Astrocyte of the cerebellum (primary cell): ENCODE measurements at regions not wholly inside any gene's neighbourhood (a gene's known extent, or its start where the extent isn't known, plus 50 kb on each side); places are given as distances from the start of the nearest gene placed in this dataset.

Source experiments
- DNase-seq: peaks from one replicate; pipeline ENCODE4 v3.0.0-alpha.2; 2011; ENCODE audit warnings: low read depth
- H3K4me3 ChIP-seq: 2 replicates; pipeline ENCODE4 v1.5.1; 2011; ENCODE audit warnings: mild to moderate bottlenecking, low read depth, low read length, moderate library complexity
- in situ Hi-C: cut with HindIII; loops from 2 replicates; pipeline ENCODE4 v1.10.0; 2017; ENCODE audit warnings: low sequenced_read_pairs
- TF ChIP-seq, protein P1 (sequence below): IDR thresholded peaks from 2 replicates; pipeline ENCODE4 v1.5.1; 2012; ENCODE audit warnings: low read length, low read depth, moderate library complexity, mild to moderate bottlenecking; ENCODE audit errors: missing control alignments

DNA sequence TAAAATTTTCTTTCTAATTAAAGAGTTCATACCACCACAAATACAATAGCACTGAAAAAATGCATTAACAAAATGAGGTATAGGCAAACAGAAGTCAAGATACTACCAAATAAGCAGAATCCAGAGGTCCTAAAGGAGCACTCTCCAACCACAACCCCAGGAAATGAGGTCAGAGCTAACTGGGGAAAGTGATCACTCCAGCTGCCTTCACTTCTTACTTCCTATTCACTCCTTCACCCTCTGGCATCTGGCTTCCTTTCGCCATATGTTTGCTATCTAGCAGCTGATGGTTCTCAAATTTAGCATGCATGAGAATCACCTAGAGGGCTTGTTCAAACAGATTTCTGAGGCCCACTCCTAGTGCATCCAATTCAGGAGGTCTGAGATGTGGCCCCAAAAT lies 212.6 kb upstream of the ACVR2A start:
- TF ChIP-seq, protein P1, sequence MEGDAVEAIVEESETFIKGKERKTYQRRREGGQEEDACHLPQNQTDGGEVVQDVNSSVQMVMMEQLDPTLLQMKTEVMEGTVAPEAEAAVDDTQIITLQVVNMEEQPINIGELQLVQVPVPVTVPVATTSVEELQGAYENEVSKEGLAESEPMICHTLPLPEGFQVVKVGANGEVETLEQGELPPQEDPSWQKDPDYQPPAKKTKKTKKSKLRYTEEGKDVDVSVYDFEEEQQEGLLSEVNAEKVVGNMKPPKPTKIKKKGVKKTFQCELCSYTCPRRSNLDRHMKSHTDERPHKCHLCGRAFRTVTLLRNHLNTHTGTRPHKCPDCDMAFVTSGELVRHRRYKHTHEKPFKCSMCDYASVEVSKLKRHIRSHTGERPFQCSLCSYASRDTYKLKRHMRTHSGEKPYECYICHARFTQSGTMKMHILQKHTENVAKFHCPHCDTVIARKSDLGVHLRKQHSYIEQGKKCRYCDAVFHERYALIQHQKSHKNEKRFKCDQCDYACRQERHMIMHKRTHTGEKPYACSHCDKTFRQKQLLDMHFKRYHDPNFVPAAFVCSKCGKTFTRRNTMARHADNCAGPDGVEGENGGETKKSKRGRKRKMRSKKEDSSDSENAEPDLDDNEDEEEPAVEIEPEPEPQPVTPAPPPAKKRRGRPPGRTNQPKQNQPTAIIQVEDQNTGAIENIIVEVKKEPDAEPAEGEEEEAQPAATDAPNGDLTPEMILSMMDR: no peak
- no peak for DNase-seq

DNA sequence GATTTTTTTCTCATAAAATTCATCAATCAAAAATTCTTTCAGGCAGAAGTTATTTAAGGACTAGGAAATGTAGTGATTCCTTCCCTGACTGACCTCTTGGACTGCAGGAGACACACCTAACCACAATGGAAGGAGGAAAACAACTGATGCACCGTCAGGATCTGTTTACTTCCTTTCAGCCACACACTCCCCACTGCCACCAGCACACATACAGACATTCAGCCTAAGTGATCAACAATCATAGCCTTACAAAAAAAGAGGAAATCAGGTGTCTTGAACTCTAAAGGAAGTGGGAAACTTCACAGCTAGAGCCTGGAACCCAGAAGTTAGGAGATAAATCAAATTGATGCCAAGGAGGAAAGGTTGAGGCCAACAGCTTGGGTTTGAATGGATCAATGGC lies 213.5 kb upstream of the ACVR2A start:
- TF ChIP-seq, protein P1: no peak
- DNase-seq: no peak
- H3K4me3 ChIP-seq: no peak overlapping the region
- in situ Hi-C loops: no loop called here

More for the DNA sequence above, 212.6 kb upstream of the ACVR2A start:
- in situ Hi-C loops: no loop called here
- H3K4me3 ChIP-seq: no peak overlapping the region

DNA sequence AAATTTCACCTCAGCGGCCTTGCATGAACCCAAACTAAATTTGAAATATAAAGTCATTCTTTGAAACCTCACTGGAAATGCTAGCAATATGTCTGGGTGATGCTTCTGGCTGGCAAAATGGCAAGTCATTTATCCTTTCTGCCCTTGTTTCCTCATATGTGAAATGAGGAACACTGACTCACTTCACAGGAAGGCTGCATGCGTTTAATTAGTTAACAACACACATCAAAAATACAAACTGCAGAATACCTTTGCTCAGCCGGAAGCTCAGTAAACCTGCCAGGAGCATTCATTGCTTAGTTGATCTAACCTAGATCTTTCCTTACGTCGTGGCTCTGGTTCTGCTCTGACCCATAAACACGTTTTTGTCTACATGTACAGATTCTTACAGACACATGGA lies 214.2 kb upstream of the ACVR2A start:
- no peak overlapping the region for H3K4me3 ChIP-seq
- in situ Hi-C loops: no loop called here
- TF ChIP-seq, protein P1: no peak
- DNase-seq: no peak

DNA sequence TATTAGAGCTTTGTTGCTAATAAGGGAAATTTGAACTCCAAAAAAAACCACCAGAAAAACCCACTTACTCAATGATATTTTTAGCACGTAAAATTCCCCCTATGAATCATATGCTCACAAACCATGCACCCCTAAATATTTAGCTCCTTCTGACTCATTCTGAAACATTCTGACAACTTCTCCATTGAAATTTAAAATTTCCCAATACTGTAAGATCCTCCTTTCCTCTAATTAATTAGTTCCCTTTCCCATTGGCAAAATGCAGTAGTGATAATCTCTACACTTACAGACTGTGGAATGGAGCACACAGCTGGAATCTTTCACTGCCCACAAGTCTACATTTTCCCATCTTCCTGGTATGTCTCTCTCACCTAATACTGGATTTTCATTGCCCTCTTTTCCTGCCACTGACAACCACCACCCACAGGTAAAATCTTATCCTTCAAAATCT lies 215.8 kb upstream of the ACVR2A start:
- TF ChIP-seq, protein P1: no peak
- DNase-seq: no peak
- H3K4me3 ChIP-seq: no peak overlapping the region
- in situ Hi-C loops: no loop called here

DNA sequence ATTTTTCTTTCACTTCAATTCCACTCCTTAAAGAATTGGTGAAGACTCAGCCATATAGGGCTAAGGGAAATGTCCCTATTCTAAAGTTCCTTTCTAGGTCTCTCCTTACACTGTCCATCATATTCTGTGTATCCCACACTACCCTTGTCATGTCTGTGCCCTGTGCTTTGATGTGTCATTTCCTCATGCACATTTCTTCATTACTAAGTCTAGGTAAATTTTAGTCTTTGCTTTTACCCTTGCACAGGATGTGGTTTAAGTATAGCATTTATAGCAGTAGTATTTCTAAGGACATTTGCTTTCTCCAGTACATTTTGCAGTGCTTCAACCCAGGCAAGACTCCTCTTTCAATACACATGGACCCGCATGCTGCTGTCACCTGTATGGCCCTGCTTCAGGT lies 221.5 kb upstream of the ACVR2A start:
- in situ Hi-C loops: no loop called here
- H3K4me3 ChIP-seq: no peak overlapping the region
- TF ChIP-seq, protein P1: no peak
- no peak for DNase-seq

DNA sequence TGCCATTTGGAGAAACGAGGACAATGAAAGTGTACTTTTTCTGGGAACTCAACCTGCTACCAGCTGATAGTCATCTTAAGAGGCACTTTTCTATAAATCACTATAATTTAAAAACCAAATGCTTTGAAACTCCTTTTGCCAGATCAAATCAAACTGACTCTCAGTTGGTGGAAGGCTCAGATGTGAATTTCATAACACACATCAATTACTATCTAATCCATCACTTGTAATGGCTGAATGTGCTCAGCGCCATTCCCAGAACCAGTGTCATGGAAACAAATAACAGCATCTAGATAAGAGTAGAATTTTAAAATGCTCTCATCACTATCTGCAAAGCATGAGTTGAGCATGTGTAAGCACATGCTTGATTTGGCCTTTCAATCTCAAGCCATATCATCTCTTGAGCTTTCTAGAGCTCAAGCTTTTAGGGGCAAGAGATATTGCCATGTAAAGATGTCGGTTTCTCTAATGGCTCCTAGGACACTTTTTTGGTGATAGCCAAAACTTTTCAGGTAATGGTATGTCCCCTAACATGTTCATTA lies 223.1 kb upstream of the ACVR2A start:
- in situ Hi-C loops: no loop called here
- no peak for DNase-seq
- TF ChIP-seq, protein P1: no peak
- no peak overlapping the region for H3K4me3 ChIP-seq

DNA sequence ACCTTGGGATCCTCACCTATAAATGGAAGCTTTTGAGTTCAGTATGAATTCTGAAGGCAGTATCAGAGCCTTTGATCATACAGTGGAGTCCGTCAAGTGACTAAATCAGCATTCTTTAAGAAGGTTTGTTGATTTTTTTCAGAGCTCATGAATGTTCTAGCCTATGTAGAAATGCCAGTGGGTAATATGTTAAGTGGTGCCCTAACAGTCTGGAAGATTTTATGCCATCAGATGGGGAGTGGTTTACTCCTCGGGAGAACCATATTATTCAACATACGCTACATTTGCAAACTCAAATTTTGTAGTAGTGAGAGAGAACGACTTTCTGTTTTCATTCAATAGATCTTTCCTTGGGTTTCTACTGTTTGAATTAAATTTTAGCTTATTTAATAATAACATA lies 225.0 kb upstream of the ACVR2A start:
- TF ChIP-seq, protein P1: no peak
- DNase-seq: no peak
- in situ Hi-C loops: no loop called here
- no peak overlapping the region for H3K4me3 ChIP-seq
